Inflammatory macrophage treated with lipopolysaccharide for 4 hours (primary cell): ENCODE measurements at regions not wholly inside any gene's neighbourhood (a gene's known extent, or its start where the extent isn't known, plus 50 kb on each side); places are given as distances from the start of the nearest gene placed in this dataset.

Experiments used
- DNase-seq: peaks from one replicate; pipeline ENCODE4 v3.0.0-alpha.2; 2020

- DNase-seq: no peak
Observed at GRCh38 chr6:133697666-133698065, 191.2 kb upstream of the TCF21 start.

- DNase-seq: no peak
Observed at GRCh38 chr6:133698272-133698671, 190.6 kb upstream of the TCF21 start.

DNA sequence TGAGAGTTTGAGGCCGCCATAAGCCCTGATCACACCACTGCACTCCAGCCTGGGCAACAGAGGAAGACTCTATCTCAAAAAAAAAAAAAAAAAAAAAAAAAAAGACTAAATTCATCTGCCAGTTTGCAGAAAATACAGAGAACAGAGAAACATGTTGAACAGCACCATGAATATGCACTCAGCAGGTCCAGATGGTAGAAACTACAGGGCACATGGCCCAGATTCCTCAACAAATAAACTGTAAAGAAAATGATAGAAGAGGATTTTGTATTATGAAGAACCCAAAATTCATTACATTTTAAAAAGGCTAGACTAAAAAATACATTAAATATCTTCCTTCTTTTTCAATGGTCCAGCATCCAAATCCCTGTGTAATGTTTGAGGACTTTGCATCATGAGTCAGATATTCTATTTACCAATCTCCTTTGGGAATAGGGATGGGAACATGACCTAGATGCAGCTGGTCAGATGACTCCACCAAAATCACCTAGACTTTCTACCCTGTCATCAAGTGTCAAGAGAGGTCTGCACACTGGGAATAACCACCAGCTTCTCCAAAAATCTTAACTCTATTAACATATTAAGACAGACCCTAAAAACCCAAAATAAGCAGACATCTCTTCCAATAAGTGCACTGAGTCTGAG lies 189.1 kb upstream of the TCF21 start:
- DNase-seq: no peak

DNA sequence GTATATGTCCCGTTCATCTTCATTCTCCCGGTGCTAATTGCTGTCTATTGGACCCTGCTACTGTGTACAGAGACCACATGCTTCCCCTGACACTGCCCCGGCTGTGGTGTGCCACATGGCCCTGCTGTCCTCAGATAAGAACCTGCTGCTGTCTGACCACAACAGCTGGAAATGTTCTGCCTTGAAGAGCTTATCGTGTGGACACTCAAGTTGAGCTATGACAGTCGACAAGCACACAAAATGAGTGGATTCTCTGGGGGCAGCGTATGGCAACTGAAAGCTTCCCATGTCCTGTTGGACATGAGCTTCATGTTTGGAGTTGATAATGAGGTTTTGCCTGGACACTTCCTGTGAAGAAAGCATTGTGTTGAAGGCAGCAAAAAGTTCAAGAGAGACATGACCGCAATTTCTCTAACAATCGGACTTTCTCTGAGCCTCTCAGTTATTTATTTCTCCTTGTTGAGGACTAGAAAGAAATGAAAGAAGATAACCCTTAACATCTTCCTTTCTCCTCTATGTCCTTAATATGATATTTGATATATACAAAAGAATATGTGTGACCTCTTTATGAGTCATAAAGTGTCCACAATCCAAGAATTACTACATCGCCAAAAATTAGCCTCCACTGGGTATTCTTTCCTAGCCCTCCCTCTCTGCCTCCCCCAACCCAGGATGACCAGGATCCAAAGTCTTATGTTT lies 187.1 kb upstream of the TCF21 start:
- DNase-seq: no peak

DNA sequence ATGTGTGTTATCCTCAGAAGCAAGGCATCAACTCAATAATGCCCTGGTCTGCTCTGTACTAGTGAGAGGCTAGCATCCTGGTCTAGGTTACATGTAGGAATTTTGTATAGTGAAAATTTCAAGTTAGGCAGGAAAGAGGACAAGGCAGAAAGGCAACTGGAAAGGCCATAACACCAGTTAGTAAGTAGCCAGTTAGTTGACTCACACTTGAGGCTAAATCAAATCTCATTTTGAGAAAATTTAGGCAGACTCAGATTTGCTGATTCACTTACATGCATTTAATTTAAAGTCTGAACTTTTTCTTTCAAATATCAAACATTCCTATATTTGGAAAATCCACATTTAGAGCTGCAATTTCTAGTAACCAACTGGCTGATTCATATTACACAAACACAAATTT lies 184.5 kb upstream of the TCF21 start:
- no peak for DNase-seq

DNA sequence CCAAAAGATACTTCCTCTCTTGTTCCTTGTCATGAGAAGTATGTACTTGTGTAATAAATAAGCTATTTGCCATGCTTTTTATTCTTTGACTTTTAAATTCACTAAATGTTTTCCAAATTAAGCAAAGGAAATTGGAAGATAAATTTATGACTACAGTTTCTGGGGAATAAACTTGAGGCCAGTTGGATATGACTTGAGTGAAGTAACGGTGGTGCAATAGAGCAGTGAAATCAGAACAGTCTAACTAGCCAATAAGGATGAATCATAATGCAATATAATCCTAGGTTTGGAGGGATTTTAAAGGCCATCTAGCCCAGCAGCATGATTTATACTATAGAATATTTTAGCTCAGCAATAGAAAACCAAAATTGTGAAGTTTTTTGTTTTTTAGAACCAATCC lies 183.8 kb upstream of the TCF21 start:
- DNase-seq: no peak

- no peak for DNase-seq
Observed at GRCh38 chr6:133705731-133706130, 183.2 kb upstream of the TCF21 start.

- no peak for DNase-seq
Observed at GRCh38 chr6:133707456-133707855, 181.5 kb upstream of the TCF21 start.

GRCh38 chr6:133710826-133711225 lies 178.1 kb upstream of the TCF21 start:
- DNase-seq: no peak

- DNase-seq: no peak
Observed at GRCh38 chr6:133715270-133715669, 173.6 kb upstream of the TCF21 start.

DNA sequence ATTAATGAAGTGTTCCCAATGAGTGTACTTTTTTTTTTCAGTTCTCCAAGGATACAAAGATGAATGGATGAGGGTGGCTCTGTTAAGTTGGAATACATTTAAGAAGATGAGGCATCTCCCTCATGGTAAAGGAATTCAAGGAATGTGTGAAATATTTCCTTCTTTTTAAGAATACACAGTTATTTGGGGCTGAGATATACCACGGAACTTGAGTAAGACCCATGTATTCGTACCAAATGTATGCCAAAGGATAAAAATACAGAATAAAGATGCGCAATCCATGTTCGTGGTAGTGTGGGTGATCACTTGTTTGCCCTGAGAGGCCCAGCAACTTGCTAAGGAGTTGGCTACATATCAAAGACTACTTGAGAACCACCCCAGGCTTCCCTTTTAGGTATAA lies 164.2 kb upstream of the TCF21 start:
- no peak for DNase-seq

- DNase-seq: no peak
Observed at GRCh38 chr6:133726188-133726587, 162.7 kb upstream of the TCF21 start.

- no peak for DNase-seq
Observed at GRCh38 chr6:133730881-133731280, 158.0 kb upstream of the TCF21 start.

DNA sequence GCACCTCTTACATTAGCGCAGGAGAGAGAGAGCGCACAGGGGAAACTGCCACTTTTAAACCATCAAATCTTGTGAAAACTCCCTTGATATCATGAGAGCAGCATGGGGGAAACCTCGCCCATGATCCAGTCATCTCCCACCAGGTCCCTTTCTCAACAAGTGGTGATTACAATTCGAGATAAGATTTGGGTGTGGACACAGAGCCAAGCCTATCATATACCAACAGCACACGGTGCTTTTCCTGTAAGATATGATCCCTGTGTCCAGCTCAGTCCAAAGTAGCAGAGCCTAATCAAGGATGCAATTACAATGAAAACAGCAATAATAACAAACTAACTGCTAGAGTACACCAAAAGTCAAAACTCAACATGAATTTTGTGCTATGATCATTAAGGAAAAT lies 148.7 kb upstream of the TCF21 start:
- DNase-seq: no peak

DNA sequence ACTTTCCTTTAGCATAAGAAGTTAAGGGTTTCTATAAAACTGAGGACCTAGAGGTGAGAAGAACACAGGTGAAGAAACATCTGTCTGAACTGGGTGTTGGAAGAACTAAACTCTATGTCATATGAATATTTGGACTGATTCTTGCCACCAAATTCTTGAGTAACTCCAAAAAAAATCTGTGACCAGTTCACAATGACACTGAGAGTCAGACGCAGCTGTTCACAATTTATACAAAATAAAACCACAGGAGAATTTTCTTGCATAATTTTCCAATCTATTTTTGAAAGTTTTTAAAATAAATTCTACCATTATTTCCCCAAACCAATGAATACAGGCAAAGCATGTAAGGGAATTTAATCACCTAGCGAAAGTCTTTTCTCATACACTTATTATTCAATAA lies 148.1 kb upstream of the TCF21 start:
- no peak for DNase-seq

DNA sequence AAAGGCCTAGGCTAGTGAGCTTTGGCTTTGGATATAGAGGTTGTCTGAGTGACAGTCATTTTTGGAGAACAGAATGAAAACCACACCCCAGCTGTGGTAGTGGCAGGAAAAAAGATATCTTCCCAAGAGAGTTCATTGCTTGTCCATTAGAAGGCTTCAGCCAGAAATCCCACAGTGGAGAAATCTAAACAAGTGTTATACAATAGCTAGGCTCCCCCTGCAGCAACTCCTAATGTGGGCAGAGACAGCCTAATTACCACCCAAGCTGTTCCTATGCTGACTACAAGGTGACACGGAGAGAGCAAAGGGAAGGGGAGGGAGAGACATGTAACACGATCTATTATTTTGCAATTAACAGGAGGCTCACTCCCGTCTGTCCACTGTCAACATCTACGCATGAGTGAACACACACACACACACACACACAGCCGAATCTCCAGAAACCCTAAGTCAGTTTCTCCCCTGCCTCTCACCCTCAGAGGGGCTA lies 147.5 kb upstream of the TCF21 start:
- DNase-seq: no peak

GRCh38 chr6:133743621-133744020 lies 145.3 kb upstream of the TCF21 start:
- no peak for DNase-seq

DNA sequence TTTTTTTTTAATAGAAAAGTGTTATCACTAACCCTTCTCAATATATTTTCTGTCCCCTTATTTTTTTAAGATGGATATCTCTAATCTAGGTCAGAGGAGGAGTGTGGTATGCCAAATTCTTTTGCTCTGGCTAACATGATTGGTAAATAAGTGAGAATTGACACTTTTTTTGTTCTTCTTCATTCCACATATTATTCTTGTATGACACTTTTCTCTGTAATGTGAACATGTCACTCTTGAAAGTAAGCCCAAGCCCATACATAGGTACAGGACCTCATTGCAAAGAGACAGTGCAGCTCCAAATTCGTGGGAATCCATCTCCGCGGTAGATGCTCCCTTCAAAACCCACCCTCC lies 142.5 kb upstream of the TCF21 start:
- no peak for DNase-seq

DNA sequence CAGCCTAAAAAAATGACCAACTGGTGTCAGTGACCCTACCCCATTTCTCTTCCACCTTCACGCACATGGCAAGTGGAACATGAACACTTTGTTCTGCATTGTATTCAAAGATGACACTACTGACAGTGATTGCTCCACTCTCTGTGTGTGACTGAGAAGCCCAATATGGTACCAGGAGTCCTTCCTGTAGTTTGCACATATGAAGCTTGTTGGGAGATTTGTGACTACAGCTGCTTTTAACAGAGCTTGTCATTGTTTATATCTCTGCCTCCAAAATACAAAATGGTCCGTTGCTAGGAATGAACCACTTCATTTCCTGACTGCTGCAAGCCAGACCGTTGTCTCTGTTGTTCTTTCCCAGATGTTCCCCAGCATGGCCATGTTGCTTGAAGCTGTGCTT lies 140.3 kb upstream of the TCF21 start:
- DNase-seq: no peak

DNA sequence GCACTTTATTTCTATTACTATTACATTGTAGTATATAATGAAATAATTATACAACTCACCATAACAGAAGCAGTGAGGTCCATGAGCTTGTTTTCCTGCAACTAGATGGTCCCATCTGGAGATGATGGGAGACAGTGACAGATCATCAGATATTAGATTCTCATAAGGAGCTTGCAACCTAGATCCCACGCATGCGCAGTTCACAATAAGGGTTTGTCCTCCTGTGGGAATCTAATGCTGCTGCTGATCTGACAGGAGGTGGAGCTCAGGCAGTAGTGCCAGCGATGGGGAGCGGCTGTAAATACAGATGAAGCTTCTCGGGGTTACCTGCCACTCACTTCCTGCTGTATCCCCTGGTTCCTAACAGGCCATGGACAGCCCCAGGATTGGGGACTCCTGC lies 139.5 kb upstream of the TCF21 start:
- no peak for DNase-seq

DNA sequence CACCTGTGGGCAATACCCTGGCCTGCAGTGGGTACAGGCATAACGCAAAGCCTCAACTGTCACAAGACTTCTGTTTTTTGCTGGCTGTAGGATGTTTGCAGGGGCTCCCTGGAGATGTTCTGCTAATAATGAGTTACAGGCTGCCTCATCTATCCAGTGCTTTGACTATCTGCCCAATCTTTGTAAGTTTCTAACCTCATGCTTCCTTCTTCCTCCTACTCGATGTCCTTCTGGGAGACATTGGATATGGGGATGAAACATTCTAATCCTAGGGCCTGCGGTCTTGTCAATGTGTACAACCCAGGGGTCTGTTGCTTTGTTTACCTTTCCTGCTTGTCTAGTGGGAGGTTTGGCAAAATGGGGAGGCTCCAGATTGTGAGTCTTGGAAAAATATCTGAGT lies 136.8 kb upstream of the TCF21 start:
- DNase-seq: no peak

DNA sequence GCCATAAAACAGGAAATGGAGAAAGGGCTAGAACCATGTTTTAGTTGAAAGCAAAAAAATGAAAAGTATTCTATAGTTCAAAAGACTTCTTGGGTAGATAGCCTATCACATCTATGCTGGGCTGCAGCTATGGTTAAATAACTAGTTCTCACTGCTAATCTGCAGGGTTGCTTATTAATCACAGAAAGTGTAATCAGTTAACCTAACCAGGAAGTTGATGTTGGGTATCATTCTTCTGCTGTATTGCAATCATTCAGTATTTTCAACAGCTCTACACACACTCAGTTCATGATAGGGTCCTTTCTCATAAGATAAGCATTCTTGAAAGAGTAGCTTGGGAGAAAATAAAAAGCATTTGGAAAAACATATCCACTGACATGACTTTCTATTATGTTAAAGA lies 135.2 kb upstream of the TCF21 start:
- DNase-seq: no peak

DNA sequence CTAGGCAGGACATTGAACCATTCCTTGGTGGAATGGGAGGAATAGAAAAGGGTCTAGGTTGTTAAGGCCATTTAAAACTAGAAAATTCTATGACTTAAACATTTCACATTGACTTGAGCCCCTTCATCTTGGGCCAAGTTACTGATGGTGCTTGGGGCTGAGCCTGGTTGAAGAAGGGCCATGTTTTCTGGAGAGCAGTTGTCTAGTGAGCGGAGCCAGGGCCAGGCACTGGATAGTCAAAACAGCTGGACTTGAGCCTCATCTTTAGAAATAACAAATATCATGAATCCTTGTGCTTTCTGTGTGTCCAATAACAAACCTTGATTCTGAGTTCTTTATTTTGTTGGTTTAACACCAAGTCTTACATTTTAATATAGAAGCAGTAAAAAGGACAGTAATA lies 134.6 kb upstream of the TCF21 start:
- DNase-seq: no peak

DNA sequence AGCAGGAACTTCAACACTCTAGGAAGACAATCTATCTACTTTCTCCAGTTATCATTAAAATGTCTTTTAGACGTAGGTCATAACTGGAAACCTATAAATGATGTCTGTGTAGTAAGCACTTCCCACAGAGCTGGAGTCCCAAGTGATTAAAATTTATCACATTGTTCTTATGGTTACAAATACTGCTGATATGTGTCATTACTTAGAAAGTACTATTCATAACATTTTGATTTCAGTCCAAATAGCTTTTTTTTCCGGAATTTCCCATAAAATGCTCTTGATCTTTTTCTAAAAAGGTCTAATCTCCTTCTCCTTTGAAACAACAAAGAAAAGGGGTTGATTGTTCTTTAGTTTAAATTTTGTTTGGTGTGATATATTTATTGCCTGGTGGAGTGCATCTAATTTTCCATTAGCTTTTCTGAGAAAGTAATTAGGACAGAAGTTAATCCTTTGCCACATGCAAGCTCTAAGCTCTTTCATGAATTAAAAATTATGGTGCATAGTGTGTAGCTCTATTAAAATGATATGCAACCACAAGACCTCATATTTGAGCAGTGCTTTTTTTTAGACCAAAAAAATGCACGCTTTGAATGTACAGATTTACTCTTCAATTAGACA lies 132.7 kb upstream of the TCF21 start:
- no peak for DNase-seq

GRCh38 chr6:133757335-133757734 lies 131.6 kb upstream of the TCF21 start:
- DNase-seq: no peak
